ENCODE measurements at regions not wholly inside any gene's neighbourhood (a gene's known extent, or its start where the extent isn't known, plus 50 kb on each side); places are given as distances from the start of the nearest gene placed in this dataset.

DNA sequence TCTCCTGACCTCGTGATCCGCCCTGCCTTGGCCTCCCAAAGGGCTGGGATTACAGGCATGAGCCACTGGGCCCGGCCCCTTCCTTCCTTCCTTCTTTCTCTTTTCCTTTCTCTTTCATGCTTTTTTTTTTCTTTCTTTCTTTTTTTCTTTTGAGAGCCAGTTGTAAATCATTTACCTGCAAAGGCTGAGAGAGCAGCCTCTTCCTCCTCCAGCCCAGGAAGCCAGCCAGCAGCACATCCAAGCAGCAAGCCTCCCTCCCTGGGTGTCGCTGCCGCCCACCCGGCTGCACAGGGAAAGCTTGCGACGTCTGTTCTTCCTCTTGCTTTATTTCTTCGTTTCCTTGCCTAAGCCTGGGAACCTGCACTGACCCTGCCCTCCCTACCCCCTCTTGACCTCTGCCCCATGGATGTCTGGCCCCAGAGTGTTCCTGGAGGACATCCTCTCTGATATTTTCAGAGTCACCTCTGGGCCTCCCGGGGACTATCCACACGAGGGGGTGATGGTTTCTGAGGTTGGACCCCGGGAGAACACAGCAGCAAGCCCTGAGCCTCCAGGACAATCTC, 62.8 kb upstream of the MYL10 start:
- no peak for ATAC-seq
- TF ChIP-seq ESRRG (CRISPR knock-in tag; IDR thresholded peaks at IDR 0.05) (no peak), GLIS3 (CRISPR knock-in tag; IDR thresholded peaks at IDR 0.05) (no peak), SNAI2 (CRISPR knock-in tag; IDR thresholded peaks at IDR 0.05) (no peak), ZFP3 (CRISPR knock-in tag; IDR thresholded peaks at IDR 0.05) (no peak), PPARA (CRISPR knock-in tag; IDR thresholded peaks at IDR 0.05; ENCODE audit: borderline replicate concordance) (no peak), ARNTL (CRISPR knock-in tag; IDR thresholded peaks at IDR 0.05; ENCODE audit: borderline replicate concordance, low read depth) (no peak), ZNF70 (CRISPR knock-in tag; IDR thresholded peaks at IDR 0.05) (no peak), ZC3H10 (CRISPR knock-in tag; IDR thresholded peaks at IDR 0.05) (no peak), CSDC2 (CRISPR knock-in tag; IDR thresholded peaks at IDR 0.05) (no peak)
- TF ChIP-seq, protein P1, sequence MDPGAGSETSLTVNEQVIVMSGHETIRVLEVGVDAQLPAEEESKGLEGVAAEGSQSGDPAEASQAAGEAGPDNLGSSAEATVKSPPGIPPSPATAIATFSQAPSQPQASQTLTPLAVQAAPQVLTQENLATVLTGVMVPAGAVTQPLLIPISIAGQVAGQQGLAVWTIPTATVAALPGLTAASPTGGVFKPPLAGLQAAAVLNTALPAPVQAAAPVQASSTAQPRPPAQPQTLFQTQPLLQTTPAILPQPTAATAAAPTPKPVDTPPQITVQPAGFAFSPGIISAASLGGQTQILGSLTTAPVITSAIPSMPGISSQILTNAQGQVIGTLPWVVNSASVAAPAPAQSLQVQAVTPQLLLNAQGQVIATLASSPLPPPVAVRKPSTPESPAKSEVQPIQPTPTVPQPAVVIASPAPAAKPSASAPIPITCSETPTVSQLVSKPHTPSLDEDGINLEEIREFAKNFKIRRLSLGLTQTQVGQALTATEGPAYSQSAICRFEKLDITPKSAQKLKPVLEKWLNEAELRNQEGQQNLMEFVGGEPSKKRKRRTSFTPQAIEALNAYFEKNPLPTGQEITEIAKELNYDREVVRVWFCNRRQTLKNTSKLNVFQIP (CRISPR knock-in tag; IDR thresholded peaks at IDR 0.05; ENCODE audit: borderline replicate concordance, low read depth), result no peak

DNA sequence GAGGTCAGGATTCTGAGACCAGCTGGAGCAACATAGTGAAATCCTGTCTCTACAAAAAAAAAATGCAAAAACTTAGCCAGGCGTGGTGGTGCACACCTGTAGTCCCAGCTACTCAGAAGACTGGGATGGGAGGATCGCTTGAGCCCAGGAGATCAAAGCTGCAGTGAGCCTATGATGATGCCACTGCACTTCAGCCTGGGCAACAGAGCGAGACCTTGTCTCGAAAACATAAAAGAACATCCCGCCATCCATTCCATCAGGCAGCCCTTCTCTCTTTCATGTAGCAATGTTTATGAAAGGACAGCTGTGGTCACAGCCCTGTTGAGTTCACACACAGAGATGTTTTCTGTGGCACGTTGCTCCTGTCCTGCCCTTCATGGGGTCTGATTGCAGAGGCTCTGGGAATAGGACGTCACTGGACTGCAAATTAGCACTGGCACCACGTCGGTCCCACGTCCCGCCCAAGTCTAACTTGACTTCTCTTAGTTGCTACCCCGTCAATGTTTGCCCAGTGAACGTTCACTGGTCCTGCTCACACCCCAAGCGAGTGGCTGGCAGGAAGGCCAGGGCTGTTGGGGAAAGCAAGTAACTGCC, 64.5 kb upstream of the MYL10 start:
- TF ChIP-seq OSR1 (CRISPR knock-in tag; IDR thresholded peaks at IDR 0.05), result no peak
- TF ChIP-seq, protein P2, sequence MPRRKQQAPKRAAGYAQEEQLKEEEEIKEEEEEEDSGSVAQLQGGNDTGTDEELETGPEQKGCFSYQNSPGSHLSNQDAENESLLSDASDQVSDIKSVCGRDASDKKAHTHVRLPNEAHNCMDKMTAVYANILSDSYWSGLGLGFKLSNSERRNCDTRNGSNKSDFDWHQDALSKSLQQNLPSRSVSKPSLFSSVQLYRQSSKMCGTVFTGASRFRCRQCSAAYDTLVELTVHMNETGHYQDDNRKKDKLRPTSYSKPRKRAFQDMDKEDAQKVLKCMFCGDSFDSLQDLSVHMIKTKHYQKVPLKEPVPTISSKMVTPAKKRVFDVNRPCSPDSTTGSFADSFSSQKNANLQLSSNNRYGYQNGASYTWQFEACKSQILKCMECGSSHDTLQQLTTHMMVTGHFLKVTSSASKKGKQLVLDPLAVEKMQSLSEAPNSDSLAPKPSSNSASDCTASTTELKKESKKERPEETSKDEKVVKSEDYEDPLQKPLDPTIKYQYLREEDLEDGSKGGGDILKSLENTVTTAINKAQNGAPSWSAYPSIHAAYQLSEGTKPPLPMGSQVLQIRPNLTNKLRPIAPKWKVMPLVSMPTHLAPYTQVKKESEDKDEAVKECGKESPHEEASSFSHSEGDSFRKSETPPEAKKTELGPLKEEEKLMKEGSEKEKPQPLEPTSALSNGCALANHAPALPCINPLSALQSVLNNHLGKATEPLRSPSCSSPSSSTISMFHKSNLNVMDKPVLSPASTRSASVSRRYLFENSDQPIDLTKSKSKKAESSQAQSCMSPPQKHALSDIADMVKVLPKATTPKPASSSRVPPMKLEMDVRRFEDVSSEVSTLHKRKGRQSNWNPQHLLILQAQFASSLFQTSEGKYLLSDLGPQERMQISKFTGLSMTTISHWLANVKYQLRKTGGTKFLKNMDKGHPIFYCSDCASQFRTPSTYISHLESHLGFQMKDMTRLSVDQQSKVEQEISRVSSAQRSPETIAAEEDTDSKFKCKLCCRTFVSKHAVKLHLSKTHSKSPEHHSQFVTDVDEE (CRISPR knock-in tag; IDR thresholded peaks at IDR 0.05), result no peak
- no peak for TF ChIP-seq BACH2 (CRISPR knock-in tag; IDR thresholded peaks at IDR 0.05; ENCODE audit: borderline replicate concordance)
- TF ChIP-seq ZNF8 (CRISPR knock-in tag; IDR thresholded peaks at IDR 0.05), result no peak
- no peak for TF ChIP-seq ZC3H10 (CRISPR knock-in tag; IDR thresholded peaks at IDR 0.05)
- TF ChIP-seq SNAI2 (CRISPR knock-in tag; IDR thresholded peaks at IDR 0.05), result no peak
- no peak for TF ChIP-seq ZNF565 (CRISPR knock-in tag; conservative IDR thresholded peaks at IDR 0.05; ENCODE audit: low read depth)
- no peak for TF ChIP-seq TCF4 (CRISPR knock-in tag; IDR thresholded peaks at IDR 0.05; ENCODE audit: borderline replicate concordance)
- TF ChIP-seq ARNTL (CRISPR knock-in tag; IDR thresholded peaks at IDR 0.05; ENCODE audit: borderline replicate concordance, low read depth), result no peak
- TF ChIP-seq ZFP30 (CRISPR knock-in tag; IDR thresholded peaks at IDR 0.05), result no peak
- TF ChIP-seq, protein P3, sequence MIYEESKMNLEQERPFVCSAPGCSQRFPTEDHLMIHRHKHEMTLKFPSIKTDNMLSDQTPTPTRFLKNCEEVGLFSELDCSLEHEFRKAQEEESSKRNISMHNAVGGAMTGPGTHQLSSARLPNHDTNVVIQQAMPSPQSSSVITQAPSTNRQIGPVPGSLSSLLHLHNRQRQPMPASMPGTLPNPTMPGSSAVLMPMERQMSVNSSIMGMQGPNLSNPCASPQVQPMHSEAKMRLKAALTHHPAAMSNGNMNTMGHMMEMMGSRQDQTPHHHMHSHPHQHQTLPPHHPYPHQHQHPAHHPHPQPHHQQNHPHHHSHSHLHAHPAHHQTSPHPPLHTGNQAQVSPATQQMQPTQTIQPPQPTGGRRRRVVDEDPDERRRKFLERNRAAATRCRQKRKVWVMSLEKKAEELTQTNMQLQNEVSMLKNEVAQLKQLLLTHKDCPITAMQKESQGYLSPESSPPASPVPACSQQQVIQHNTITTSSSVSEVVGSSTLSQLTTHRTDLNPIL (CRISPR knock-in tag; IDR thresholded peaks at IDR 0.05; ENCODE audit: low read depth), result no peak
- no peak for TF ChIP-seq PPARA (CRISPR knock-in tag; IDR thresholded peaks at IDR 0.05; ENCODE audit: borderline replicate concordance)
- TF ChIP-seq, protein P4, sequence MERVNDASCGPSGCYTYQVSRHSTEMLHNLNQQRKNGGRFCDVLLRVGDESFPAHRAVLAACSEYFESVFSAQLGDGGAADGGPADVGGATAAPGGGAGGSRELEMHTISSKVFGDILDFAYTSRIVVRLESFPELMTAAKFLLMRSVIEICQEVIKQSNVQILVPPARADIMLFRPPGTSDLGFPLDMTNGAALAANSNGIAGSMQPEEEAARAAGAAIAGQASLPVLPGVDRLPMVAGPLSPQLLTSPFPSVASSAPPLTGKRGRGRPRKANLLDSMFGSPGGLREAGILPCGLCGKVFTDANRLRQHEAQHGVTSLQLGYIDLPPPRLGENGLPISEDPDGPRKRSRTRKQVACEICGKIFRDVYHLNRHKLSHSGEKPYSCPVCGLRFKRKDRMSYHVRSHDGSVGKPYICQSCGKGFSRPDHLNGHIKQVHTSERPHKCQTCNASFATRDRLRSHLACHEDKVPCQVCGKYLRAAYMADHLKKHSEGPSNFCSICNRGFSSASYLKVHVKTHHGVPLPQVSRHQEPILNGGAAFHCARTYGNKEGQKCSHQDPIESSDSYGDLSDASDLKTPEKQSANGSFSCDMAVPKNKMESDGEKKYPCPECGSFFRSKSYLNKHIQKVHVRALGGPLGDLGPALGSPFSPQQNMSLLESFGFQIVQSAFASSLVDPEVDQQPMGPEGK (CRISPR knock-in tag; IDR thresholded peaks at IDR 0.05; ENCODE audit: borderline replicate concordance), result no peak
- TF ChIP-seq RARB (CRISPR knock-in tag; IDR thresholded peaks at IDR 0.05), result no peak
- no peak for TF ChIP-seq ESRRG (CRISPR knock-in tag; IDR thresholded peaks at IDR 0.05)
- TF ChIP-seq, protein P1 (CRISPR knock-in tag; IDR thresholded peaks at IDR 0.05; ENCODE audit: borderline replicate concordance, low read depth), result no peak
- no peak for TF ChIP-seq ISL1 (CRISPR knock-in tag; IDR thresholded peaks at IDR 0.05)
- ATAC-seq, result no peak
